ENCODE measurements at regions not wholly inside any gene's neighbourhood (a gene's known extent, or its start where the extent isn't known, plus 50 kb on each side); places are given as distances from the start of the nearest gene placed in this dataset.

DNA sequence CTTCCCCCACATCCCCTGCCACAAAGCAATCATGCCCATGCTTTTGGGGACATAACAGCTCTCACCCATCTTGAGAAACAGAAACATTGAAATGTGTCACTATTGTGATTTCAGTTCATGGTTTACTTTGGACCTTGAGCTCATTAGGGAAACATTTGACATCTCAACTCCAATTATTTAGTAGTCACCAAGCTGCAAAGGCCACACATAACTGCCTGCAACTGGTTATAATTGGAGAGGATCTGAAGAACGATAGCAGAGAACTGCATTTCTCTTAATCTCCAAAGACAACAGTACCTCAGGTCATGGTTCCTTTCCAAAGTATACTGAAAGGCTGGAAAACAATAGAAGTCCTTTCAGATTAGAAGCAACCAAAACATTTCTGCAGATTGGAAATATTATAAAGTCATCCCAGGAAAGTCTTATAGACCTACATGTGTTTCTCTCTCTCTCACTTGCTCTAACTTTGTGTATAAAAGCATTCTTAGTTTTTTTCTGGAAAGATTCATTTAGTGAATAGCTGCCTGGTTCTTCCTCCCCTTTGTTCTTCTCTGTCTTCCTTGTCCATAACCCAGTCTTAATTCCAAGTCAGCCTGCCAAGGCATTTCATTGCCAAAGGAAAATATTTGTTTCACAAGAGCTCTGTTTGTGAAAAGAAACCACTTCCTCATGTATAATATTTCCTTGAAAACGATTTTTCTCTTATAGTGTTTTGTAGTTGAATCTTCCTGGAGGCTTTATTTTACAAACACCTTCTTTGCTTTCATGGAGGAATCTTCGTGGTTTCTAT lies 426.8 kb downstream of the ADGRL2 start:
- no peak for DNase-seq

DNA sequence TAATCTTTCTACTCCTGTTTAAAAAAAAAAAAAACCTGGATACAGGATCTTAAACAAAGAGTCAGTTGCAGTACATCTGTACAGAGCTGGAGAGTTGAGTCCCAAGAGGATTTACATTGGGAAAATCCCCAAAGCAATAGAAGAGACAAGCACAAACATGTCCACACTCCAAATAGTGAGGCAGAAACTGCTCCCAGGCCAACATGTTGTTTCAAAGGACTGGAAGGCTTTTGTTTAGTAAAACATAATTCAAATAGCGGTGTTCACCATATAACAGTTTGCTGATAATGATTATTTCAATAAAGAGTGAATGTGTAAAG lies 425.4 kb downstream of the ADGRL2 start:
- DNase-seq: no peak
- intact Hi-C loops (cut with DNase I): no loop called here

More for the DNA sequence above, 426.8 kb downstream of the ADGRL2 start:
- intact Hi-C loops (cut with DNase I): no loop called here

DNA sequence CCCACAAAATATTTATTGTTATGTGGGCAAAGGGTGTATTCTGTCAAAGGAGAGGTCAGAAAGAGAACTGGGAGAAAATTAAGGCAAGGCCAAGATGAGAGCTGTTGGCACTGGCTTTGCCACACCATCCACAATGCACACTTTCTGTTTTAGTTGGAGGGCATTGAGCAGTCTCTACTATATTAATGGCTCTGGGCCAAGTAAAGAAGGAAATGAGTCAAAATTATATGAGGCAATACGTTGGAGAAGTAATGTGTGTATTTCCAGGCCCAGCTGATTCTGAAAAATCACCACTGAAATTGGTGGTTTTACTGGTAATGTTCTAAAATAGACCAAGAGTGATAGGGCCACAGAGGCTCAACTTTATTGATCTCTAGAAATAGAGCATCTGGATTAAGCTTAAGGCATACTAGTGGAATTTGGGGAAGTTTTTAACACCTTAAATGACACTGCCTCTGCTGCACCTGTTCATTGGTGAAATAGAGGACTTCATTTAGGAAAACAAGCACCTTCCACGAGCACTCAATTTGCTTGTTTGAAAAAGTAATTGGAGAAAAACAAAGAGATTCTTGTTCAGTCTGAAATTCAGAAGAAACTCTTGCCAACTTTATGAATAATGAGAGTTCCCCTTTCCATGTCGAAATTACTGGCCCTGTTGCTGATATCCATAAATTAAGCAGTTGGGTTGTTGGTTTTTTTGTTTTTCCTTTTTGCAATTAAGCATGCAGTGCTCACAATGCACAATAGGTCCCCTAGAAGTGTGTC lies 424.9 kb downstream of the ADGRL2 start:
- DNase-seq: no peak
- intact Hi-C loops (cut with DNase I): no loop called here

DNA sequence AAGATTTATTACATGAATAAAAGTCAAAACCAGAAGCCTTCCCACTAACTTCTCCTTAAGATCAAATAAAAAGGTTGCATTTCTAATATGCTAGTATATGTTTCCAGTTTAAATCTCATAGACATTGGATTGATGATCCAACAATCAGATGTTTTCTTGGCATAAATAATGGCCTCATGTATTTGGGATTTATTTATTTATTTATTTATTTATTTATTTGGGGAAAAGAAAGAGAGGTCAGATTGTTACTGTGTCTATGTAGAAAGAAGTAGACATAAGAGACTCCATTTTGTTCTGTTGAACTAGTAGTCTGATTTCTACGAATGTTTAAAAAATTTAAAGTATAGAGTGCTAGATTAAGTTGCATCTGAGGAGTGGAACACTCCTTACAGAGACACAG lies 422.4 kb downstream of the ADGRL2 start:
- DNase-seq: no peak
- intact Hi-C loops (cut with DNase I): no loop called here

DNA sequence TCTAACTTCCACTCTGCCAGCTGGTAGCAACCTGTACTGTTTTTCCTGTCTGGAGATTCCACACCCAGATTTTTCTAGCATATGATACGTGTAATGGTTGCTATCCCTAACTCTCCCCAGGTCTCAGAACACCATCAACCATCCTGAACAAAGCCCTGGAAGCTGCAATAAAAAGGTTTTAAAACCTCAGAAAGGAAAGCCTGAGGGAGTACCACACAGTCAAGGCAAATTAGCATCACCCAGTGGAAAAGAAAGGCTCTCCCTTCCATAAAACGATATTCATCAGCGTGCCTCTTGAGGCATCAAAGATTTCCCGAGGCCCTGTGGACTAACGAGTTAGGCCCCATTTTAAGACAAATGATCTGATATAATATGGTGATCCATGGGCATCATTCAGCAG lies 421.0 kb downstream of the ADGRL2 start:
- intact Hi-C loops (cut with DNase I): no loop called here
- no peak for DNase-seq

DNA sequence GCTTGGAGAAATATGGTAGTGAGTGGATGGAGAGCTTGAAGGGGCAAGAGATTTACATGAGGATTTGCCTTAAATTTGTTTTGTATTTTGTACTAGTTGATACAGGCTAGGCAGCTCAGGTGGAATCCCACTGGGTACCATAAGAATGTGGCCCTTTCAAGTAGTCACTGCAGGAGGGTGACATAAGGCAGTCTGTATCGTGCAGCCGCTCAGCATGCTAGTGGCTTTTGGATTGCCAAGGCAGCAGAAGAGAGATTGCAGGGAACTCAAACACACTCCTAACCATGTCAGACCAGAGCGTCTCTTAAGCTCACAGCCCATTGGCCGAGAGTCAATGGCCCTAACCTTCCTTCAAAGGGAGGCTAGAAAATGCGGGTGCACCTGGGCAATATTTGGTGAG lies 420.0 kb downstream of the ADGRL2 start:
- DNase-seq: no peak
- intact Hi-C loops (cut with DNase I): no loop called here

DNA sequence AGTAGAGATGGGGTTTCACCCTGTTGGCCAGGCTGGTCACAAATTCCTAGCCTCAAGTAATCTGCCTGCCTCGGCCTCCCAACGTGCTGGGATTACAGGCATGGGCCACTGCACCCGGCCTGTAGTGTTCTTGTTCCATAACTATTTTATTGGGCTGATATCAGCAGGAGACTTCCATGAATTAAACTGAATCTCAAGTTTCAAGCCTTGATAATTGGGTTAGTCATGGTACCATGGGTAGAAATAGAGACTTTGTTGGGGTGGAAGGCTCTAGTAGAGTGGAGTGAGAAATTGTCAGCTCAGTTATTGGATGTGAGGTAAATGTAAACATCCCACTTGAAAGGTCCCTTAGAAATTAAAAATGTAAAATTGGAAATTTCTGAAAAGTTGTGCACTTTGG lies 419.1 kb downstream of the ADGRL2 start:
- peak in 1 of 10 donors; percentile 38 for DNase-seq
- intact Hi-C loops (cut with DNase I): no loop called here

DNA sequence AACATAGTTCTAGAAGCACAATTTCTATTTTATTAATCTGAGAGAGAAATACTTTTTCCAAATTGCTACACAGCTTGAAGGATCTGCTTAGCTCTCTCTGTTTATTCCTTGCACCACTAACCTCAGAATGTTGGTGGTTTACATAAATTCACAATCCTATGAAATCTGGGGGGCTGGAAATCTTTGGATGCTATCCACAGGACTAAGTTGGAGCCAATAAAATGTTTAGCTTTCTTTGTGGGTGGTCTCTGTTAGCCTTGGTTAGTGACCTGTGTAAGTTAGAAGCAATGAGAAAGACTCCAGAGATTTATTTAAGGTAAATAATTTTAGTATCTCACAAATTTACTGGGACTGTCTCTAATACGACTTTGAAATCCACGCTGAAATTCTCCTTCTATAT lies 418.1 kb downstream of the ADGRL2 start:
- no peak for DNase-seq
- intact Hi-C loops (cut with DNase I): no loop called here

DNA sequence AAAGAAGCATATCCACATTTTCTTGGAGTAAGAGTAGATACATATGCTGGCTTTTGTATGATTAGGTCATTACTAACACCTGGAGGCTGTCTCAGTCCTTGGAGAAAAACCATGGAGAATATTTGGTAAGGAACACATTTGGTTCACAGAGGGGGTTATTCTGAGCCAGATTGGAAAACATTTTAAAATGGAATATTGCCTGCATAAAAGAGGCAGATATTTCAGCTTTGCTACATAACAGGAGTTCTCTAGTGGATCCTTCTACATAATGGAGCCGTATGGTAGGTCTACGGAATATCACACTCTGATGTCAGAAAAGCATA lies 415.1 kb downstream of the ADGRL2 start:
- intact Hi-C loops (cut with DNase I): no loop called here
- no peak for DNase-seq

DNA sequence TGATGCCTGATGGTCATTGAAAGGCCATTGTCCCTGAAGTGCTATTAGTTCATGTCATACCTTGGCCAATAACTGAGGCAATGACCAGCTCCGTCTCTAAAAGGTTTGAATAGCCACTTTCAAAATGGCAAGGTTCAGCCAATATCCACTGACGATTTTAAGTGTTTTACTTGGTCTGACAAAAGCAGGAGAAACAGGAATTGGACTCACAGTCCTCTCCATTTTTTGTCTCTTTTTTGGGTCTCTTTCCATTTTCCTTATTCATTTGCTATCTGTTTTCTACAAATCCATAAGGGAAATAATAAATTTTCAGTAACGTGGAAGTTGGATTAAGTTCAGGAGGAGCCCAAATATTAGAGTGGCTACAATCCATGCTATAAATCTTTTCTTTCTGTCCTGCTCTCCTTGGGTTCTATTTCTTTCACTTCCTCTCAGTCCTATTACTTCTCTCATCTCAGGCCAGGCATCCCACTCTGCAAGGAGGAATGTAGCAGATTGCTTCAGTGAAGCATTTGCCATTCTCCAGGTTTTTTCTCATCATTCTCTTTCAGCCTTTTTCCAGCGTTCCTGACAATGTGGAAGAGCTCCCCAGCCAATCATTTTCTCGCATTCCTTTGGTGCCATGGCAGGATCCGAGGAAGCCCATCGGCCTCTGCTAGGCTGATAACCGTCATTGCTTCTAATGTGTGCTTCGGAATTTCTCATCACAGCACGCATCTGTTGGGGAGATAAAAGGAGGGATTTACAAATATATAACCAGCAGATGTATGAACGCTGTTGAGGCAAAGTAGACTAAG lies 414.5 kb downstream of the ADGRL2 start:
- no peak for DNase-seq
- intact Hi-C loops (cut with DNase I): no loop called here

DNA sequence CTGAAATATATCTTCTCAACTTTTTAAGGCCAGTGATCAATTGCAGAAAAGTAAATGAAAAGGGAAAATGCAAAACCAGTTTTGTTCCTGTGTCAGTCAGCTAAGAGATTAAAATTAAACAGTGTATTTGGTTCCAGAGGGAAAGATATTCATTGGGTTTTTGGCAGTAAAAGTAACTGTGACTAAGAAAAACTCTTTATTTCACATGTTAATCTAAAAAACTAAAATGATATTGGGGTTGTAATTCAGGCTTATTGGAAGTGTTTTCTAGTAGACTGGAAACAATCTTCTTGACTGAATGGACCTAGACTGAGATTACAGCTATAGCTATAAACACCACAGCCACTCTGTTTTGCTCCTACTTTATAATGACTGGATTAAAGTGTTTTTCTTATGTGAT lies 413.9 kb downstream of the ADGRL2 start:
- intact Hi-C loops (cut with DNase I): no loop called here
- DNase-seq: no peak

DNA sequence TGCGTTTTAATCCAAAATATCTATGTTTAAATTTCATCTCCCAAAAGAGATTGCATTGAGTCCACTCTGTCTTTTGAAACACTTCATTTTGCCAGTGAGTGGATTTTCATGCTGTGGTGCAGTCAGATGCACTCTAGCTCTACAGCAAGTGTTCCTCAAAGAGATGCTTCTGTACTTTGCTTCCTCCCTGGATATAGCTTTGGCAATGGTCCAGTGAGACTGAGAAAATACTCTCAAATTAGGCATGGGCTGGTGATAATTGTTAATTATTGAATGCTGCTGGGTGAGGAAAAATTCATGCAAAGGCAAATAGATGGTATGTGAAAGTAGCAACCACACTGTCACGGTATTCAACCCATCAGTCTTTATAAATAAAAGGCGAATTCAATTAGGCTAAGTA lies 396.9 kb downstream of the ADGRL2 start:
- intact Hi-C loops (cut with DNase I): no loop called here
- no peak for DNase-seq

DNA sequence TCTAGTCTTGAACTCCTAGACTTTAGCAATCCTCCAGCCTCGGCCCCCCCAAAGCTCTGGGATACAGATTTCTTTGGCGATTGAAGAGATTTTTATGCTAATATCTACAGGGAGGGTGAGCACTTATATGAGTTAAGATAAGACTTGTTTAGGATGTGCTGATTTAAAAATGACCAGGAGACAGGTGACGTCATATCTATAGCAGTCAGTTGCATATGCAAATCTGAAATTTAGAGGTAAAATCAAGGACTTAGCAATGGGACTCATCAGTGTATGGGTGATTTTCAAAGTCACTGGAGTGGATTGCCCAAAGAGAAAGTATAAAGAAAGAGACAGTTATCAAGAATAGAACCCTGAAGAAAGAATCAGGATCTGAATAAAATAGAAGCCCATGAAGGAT lies 394.5 kb downstream of the ADGRL2 start:
- intact Hi-C loops (cut with DNase I): no loop called here
- no peak for DNase-seq

DNA sequence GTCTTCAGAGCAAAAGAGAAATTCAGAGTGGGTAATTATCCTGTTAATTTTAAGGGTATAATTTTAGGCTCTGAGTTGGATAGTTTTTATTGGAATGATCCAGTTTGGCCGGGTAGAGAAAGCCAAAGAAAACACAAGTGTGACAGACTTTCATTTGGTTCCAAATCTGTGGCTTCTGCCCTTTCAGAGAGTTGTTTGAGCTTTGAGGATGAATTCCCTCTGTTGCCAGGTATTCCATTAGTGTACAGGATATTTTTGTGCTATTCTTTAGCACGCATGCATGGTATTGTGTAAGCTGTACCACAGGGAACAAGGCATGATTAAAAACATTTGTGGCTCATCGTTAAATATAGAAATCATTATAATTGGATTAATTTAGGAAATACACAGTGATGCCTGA lies 384.4 kb downstream of the ADGRL2 start:
- DNase-seq: no peak
- intact Hi-C loops (cut with DNase I): no loop called here

DNA sequence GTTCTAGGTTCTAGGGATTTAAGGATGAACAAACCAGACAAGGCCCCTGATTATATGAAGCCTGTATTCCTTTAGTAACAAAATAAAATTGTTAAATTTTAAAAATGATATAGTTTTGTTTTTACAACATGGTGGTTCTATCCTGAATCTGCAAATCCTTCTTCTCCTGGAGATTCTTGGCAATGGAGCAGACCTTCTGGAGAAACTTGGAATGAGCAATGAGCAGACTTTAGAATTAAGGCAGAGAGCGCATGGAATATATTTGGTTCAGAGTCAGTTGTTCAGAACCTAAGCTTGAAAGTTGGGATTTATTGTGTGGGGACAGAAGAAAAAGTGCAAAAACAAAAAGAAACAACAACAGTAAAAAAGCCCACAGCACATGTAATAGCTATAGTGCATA lies 381.1 kb downstream of the ADGRL2 start:
- no peak for DNase-seq
- intact Hi-C loops (cut with DNase I): no loop called here

DNA sequence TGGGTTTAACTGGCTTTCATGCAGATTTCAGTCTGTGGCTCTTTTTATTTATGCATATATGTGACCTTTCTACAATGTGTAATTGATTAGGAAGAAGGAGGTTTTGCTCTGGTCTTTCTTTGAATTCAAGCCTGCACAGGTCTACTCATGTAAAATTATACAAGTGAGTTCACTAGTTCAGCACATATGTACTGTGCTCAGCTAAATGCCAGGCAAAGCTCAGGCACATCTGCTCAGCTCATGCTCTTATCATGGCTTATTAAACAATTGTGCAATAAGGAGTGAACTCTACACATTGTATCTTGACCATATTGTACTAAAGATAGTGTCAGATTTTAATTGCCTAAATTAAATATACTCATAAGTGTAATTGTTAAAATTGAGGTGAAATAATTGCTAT lies 378.4 kb downstream of the ADGRL2 start:
- no peak for DNase-seq
- intact Hi-C loops (cut with DNase I): no loop called here

DNA sequence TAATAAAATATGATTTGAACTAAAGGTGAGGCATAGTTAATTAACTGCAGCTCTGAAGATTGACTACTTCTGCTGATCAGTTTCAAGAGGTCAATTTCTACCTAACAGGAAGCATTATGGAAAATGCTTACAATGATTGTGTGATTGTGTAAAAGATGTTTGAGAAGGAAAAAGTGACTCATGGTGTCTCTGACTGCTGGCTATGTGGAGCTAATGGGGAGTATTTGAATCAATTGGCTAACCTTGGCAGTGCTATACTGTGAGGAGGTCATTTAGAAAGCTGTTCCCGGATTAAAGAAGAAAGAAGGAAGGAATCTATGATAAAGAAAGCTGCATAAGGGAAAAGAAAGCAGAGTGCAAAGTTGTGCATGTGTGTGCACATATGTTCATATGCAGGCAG lies 376.5 kb downstream of the ADGRL2 start:
- DNase-seq: no peak
- intact Hi-C loops (cut with DNase I): no loop called here

DNA sequence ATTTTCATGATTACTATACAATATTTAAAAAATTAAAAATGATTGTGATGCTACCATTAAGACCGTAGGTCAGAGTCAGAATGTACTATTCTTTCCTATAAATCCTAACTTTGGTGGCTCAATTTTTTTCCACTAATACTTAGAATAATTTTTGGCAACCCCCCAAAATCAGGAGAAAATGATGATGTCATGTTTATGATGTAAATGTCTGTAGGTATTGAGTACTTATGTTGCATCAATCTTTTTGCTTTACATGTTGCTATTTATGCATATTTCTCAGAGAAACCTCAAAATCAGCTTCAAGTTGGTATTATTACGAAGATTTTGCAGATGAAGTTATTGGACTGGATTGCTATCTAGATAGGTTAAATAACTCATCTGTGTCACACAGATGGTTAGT lies 371.2 kb downstream of the ADGRL2 start:
- DNase-seq: no peak
- intact Hi-C loops (cut with DNase I): no loop called here

DNA sequence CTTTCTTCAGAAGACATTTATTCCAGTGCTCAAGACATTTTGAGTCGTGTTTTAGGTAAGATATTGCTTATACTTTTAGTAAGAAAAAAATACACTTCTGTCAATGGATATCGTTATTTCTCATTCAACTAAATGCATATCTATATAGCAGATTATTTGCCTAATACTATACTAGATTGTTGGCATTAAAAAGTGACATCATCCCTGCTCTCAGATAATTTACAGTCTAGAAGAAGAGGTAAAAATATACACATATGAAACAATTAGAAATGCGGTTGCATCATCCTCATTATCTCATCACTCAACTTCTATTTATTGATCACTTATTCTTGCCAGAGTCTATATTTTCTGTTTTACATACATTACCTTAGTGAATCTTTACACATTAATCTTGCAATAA lies 367.7 kb downstream of the ADGRL2 start:
- intact Hi-C loops (cut with DNase I): no loop called here
- DNase-seq: no peak

DNA sequence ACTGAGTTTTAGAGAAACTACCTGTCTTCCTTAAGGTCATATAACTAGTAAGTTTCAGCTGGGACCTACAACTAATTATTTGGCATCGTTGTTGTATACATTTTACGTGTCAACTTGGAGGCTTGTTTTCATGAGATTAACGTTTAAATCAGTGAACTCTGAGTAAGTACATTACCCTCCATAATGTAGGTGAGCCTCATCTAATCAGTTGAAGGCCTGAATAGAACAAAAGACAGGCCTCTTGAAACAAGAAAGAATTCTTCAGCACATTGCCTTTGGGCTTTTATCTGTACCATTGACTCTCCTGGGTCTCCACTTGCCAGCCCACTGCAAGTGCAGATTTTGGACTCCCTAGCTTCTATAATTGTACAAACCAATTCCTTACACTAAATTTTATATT lies 364.6 kb downstream of the ADGRL2 start:
- intact Hi-C loops (cut with DNase I): no loop called here
- DNase-seq: no peak

DNA sequence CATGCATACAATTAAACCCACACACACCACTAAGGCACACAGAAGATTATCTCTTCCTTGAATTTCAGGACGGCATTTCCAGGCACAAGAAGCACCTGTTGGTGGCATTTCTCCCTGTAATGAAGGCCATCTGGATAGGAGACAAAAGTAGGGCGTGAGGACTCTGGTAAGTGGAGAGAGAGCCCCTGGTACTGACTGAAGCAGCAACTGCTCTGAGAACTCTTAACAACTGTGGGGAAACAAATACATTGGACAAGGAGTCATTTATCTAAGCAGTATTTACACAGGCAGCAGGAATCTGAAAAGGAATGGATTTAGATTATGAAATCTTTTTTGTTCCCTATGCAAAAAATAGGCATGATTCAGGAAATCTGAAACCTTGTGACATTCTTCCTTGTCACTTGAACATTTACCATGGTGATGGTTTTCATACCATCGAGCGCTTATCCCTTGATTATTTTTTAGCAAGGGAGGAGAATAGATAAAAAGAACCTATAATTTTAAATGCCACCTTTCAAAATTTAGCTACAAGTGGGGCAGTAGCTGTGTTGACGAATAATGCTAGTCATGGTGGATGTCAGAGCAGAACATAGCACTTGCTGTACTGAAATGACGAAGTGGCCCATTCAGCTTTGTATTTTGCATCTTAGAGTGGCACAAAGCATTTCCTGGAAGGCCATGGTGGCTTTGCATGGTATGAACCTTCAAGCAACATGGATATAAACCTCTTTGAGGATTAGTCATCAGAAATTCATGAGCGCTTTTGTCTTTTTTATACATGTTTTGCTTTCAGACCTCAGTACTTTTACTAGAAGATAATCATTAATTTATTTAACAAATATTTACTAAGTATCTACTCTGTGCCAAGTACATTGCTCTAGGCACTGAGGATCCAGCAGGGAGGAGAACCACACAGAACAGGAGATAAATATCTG lies 362.0 kb downstream of the ADGRL2 start:
- peak in 1 of 10 donors; percentile 63 for DNase-seq
- intact Hi-C loops (cut with DNase I): no loop called here

All from posterior cingulate gyrus (tissue), 11 donors.